PFSK-1 (cell line): ENCODE measurements at regions not wholly inside any gene's neighbourhood (a gene's known extent, or its start where the extent isn't known, plus 50 kb on each side); places are given as distances from the start of the nearest gene placed in this dataset.

Experiments used
- FOXP2 ChIP-seq: optimal IDR thresholded peaks from 2 replicates; pipeline ENCODE3; 2011; ENCODE audit warnings: borderline replicate concordance, control low read depth, inconsistent platforms; ENCODE audit not compliant: insufficient read depth; ENCODE audit errors: extremely low read length, extremely low read depth
- POLR2AphosphoS5 ChIP-seq: IDR thresholded peaks from 2 replicates; pipeline ENCODE4 v1.6.1; 2012; ENCODE audit warnings: low read depth, mild to moderate bottlenecking, control low read depth, low read length, moderate library complexity
- SIN3A ChIP-seq: IDR thresholded peaks from 2 replicates; pipeline ENCODE4 v1.6.1; 2012; ENCODE audit warnings: mild to moderate bottlenecking, low read length, moderate library complexity, borderline replicate concordance; ENCODE audit not compliant: insufficient read depth
- TAF1 ChIP-seq: IDR thresholded peaks from 2 replicates; pipeline ENCODE4 v1.6.1; 2012; ENCODE audit warnings: low read length, control low read depth, borderline replicate concordance; ENCODE audit not compliant: insufficient read depth
- TF ChIP-seq, protein P1 (sequence below), 2 experiments: IDR thresholded peaks; 2 replicates each; pipeline versions ENCODE4 v1.6.1 to v1.8.0; 2011 to 2012; ENCODE audit warnings: low read depth in 2 of 2, low read length in 2 of 2, control low read depth in 1 of 2, inconsistent platforms in 1 of 2, mild to moderate bottlenecking in 1 of 2, moderate library complexity in 1 of 2; ENCODE audit not compliant: insufficient read depth in 1 of 2

DNA sequence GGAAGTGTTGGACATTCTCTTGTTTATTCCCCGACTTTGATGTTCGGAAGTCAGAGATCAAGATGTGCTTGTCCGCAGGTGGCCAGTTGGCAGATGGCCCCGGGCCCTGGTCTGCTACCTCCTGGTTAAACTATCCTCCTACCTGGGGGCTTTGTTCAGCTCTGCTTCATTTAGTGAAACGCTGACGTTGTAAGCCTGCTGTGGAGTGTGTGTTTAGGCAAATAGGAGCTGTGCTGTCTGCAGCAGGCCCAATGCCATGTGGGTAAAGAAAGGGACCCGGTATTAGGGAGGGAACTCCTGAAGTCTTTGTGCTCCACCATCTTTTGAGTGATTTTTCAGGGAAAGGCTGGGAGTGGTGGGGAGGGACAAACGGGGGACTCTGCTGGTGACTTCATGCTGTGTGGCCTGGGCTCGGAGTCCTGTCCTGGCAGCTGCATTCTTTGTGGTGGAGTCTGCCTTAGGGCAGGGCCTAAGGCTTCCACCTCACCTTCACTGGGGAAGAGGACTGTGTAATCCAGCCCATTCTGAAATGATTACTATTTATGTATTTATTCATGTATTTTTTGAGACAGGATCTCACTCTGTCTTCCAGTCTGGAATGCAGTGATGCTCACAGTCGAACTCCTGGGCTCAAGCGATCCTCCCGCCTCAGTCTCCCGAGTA is 171.1 kb upstream of the KLF6 start:
- TF ChIP-seq FOXP2 (no peak), TAF1 (no peak), SIN3A (no peak), POLR2AphosphoS5 (no peak)
- TF ChIP-seq, protein P1, sequence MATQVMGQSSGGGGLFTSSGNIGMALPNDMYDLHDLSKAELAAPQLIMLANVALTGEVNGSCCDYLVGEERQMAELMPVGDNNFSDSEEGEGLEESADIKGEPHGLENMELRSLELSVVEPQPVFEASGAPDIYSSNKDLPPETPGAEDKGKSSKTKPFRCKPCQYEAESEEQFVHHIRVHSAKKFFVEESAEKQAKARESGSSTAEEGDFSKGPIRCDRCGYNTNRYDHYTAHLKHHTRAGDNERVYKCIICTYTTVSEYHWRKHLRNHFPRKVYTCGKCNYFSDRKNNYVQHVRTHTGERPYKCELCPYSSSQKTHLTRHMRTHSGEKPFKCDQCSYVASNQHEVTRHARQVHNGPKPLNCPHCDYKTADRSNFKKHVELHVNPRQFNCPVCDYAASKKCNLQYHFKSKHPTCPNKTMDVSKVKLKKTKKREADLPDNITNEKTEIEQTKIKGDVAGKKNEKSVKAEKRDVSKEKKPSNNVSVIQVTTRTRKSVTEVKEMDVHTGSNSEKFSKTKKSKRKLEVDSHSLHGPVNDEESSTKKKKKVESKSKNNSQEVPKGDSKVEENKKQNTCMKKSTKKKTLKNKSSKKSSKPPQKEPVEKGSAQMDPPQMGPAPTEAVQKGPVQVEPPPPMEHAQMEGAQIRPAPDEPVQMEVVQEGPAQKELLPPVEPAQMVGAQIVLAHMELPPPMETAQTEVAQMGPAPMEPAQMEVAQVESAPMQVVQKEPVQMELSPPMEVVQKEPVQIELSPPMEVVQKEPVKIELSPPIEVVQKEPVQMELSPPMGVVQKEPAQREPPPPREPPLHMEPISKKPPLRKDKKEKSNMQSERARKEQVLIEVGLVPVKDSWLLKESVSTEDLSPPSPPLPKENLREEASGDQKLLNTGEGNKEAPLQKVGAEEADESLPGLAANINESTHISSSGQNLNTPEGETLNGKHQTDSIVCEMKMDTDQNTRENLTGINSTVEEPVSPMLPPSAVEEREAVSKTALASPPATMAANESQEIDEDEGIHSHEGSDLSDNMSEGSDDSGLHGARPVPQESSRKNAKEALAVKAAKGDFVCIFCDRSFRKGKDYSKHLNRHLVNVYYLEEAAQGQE (IDR thresholded peaks at IDR 0.05; ENCODE audit: insufficient read depth in 1 of 2, low read depth in 2 of 2, low read length in 2 of 2): no peak

DNA sequence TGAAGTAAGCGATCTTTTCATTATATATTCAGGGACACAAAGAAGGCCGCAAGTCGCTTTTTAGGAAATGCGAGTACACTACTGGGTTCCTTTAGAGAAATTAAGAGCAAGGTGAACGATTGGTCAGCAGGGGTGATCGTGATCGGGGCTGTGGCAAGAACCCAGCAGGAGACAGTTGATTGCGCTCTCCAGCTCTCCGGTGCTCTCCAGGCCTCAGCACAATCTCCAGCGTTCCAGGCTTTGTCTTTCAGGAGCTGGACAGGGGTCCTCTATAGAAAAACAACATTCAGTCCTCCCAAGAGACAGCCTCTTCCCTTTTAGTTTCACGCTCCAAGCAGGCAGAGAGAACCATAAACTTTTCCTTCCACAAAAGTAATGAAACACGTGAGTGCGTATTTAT is 170.5 kb upstream of the KLF6 start:
- TF ChIP-seq SIN3A (no peak), TAF1 (no peak), POLR2AphosphoS5 (no peak), FOXP2 (no peak)
- TF ChIP-seq, protein P1 (IDR thresholded peaks at IDR 0.05; ENCODE audit: insufficient read depth in 1 of 2, low read depth in 2 of 2, low read length in 2 of 2): peak; percentile 79 to 88

DNA sequence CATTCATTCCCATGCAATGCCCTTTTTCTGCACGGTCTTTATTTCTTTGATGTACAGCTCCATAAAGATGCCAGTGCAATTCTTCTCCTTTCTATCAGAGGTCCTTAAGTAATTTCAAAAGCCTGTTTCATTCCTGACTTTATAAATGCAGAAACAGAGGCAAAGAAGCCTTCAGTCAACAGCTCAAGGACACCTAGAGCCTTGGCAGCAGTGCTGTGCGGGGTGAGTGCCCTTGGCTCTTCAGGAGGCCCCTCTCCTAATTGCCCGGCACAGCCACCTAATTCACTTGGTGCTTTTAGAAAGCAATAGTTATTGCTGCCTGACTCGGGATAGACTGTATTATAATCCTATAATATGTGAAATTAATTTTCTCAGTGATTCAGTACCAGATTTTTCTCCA is 169.6 kb upstream of the KLF6 start:
- TF ChIP-seq TAF1 (no peak), SIN3A (no peak), FOXP2 (no peak), POLR2AphosphoS5 (no peak)
- TF ChIP-seq, protein P1 (IDR thresholded peaks at IDR 0.05; ENCODE audit: insufficient read depth in 1 of 2, low read depth in 2 of 2, low read length in 2 of 2): no peak

DNA sequence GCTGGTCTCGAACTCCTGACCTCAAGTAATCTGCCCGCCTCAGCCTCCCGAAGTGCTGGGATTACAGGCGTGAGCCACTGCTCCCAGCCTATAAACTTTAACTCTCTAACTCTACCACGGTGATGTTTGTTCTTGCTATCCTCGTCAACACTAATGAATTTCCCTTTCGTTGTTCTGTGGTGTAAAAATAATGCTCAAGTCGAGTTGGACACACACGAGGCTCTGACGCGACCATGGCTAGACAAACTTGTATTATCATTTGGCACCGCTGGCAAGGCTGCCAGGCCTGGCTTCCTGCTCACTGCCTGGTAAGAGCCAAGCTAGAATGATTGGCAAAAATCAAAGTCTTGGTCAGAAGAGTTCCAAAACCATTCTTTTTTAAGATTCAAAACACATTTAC is 167.0 kb upstream of the KLF6 start:
- TF ChIP-seq TAF1 (no peak), SIN3A (no peak), FOXP2 (no peak), POLR2AphosphoS5 (no peak)
- TF ChIP-seq, protein P1 (IDR thresholded peaks at IDR 0.05; ENCODE audit: insufficient read depth in 1 of 2, low read depth in 2 of 2, low read length in 2 of 2): no peak
